HepG2 (cell line): ENCODE measurements at regions not wholly inside any gene's neighbourhood (a gene's known extent, or its start where the extent isn't known, plus 50 kb on each side); places are given as distances from the start of the nearest gene placed in this dataset.

Source experiments
- ATAC-seq: fragments of 200-7000 bp; cut with Tn5 transposase; 3 replicates; pipeline ENCODE4 v1.9.1; 2020; ENCODE audit warnings: mild to moderate bottlenecking, moderate library complexity
- BruUV-seq: library from RNA; stranded (reverse); fragments of 400-500 nt; replicated peaks from 2 replicates; lab custom pipeline; 2021; lab: Mats Ljungman, UMichigan
- CTCF ChIA-PET: fragments of 300-600 bp; formaldehyde crosslinking; extraction: SDS; loops from one replicate; lab custom pipeline; 2021; ENCODE audit warnings: low total read pairs, inconsistent platforms, low intra/inter-chr PET ratio; lab: Yijun Ruan, JAX
- POLR2A ChIA-PET: fragments of 350-600 bp; sonication (Branson Sonifier 250); formaldehyde crosslinking; loops from one replicate; lab custom pipeline; 2020; ENCODE audit warnings: antibody characterized with exemption, inconsistent platforms; lab: Yijun Ruan, JAX
- DNase-seq: peaks from one replicate; pipeline ENCODE4 v3.0.0-alpha.2; 2015; ENCODE audit warnings: low spot score
- FAIRE-seq: peaks from 3 replicates; lab custom pipeline; 2011; peaks lifted over from hg19 to GRCh38; lab: Jason Lieb, UNC
- H2AFZ ChIP-seq: one replicate; pipeline ENCODE4 v1.6.1; 2011; ENCODE audit warnings: low read length, inconsistent platforms
- H3K27ac ChIP-seq: fragments of 300-600 bp; 3 replicates; pipeline ENCODE4 v1.8.0; 2011; ENCODE audit warnings: mixed run types, mild to moderate bottlenecking, mixed read lengths, low read length, inconsistent platforms; ENCODE audit not compliant: insufficient read depth; ENCODE audit errors: extremely low read length
- H3K27me3 ChIP-seq, 2 experiments: fragments of 200-600 bp in 1 of 2; 2 replicates in 1 of 2; 3 replicates in 1 of 2; pipeline versions ENCODE4 v1.6.0 to v1.8.0; 2011; ENCODE audit warnings: low read length in 2 of 2, mild to moderate bottlenecking in 2 of 2, moderate library complexity in 2 of 2, inconsistent platforms in 1 of 2; ENCODE audit not compliant: insufficient read depth in 2 of 2, control insufficient read depth in 1 of 2
- H3K36me3 ChIP-seq, 2 experiments: fragments of 200-600 bp in 1 of 2; replicated peaks in 1 of 2; 2 replicates in 1 of 2; 3 replicates in 1 of 2; pipeline versions ENCODE4 v1.5.1 to v1.8.0; 2011; ENCODE audit warnings: low read length in 2 of 2, inconsistent platforms in 1 of 2; ENCODE audit not compliant: insufficient read depth in 2 of 2, control insufficient read depth in 1 of 2
- H3K4me1 ChIP-seq: 2 replicates; pipeline ENCODE4 v1.5.1; 2012; ENCODE audit warnings: low read length, inconsistent platforms; ENCODE audit not compliant: insufficient read depth
- H3K4me2 ChIP-seq: 2 replicates; pipeline ENCODE4 v1.6.0; 2011; ENCODE audit warnings: low read depth, low read length, inconsistent platforms
- H3K4me3 ChIP-seq, 3 experiments: fragments of 200-600 bp in 1 of 3; sonication (generic), shearing (Covaris generic) in 1 of 3; replicated peaks in 1 of 3; 2 replicates each; pipeline ENCODE4 v1.5.1; 2011 to 2016; ENCODE audit warnings: low read length in 3 of 3, inconsistent platforms in 2 of 3, low read depth in 2 of 3, mild to moderate bottlenecking in 2 of 3, control low read depth in 1 of 3, mixed read lengths in 1 of 3; ENCODE audit not compliant: insufficient read depth in 1 of 3
- H3K79me2 ChIP-seq: one replicate; pipeline ENCODE4 v1.6.1; 2011; ENCODE audit warnings: low read length, inconsistent platforms; ENCODE audit not compliant: insufficient read depth
- H3K9ac ChIP-seq: 2 replicates; pipeline ENCODE4 v1.6.0; 2011; ENCODE audit warnings: mild to moderate bottlenecking, low read depth, low read length, inconsistent platforms; ENCODE audit not compliant: insufficient read depth
- H3K9me3 ChIP-seq: 2 replicates; pipeline ENCODE4 v1.5.1; 2012; ENCODE audit warnings: mild to moderate bottlenecking, low read length
- H4K20me1 ChIP-seq: 2 replicates; pipeline ENCODE4 v1.6.0; 2011; ENCODE audit warnings: inconsistent platforms, mild to moderate bottlenecking, low read length, moderate library complexity; ENCODE audit not compliant: insufficient read depth
- CEBPB ChIP-seq: IDR thresholded peaks from 2 replicates; pipeline ENCODE4 v1.6.1; 2011; ENCODE audit warnings: low read depth, low read length, improper control_type of control experiment, borderline replicate concordance
- RNF2 ChIP-seq: fragments of 450-650 bp; conservative IDR thresholded peaks from 2 replicates; pipeline ENCODE4 v1.6.1; 2016; ENCODE audit warnings: low read depth
- SMC3 ChIP-seq: IDR thresholded peaks from 2 replicates; pipeline ENCODE4 v1.6.1; 2011; ENCODE audit warnings: low read length, improper control_type of control experiment
- STAG1 ChIP-seq: sonication (generic); formaldehyde crosslinking; IDR thresholded peaks from 2 replicates; pipeline ENCODE4 v1.4.0; 2020; ENCODE audit warnings: missing genetic modification reagents
- ZNF160 ChIP-seq: sonication (generic); formaldehyde crosslinking; IDR thresholded peaks from 2 replicates; pipeline ENCODE4 v1.8.0; 2022; ENCODE audit warnings: mild to moderate bottlenecking, inconsistent platforms, missing genetic modification reagents
- WGBS: methylation state at CpG from one replicate; pipeline ENCODE4 v1.1.6; 2017; ENCODE audit warnings: low lambda C conversion rate; 5-methylcytosine and 5-hydroxymethylcytosine counted together
- in situ Hi-C: cut with HindIII; loops from 2 replicates; pipeline ENCODE4 v1.10.0; 2017; ENCODE audit warnings: low pct_unique_long_range_greater_than_20kb; ENCODE audit not compliant: extremely low pct_ligation_motif_present
- intact Hi-C: fragments of 100-400 bp; cut with micrococcal nuclease; formaldehyde crosslinking; loops from one replicate; pipeline ENCODE4 v1.10.0; 2022; ENCODE audit not compliant: unreplicated experiment
- TF ChIP-seq, protein P1 (sequence below): sonication (generic); formaldehyde crosslinking; IDR thresholded peaks from 2 replicates; pipeline ENCODE4 v1.9.0; 2021; ENCODE audit warnings: missing genetic modification reagents, mild to moderate bottlenecking, borderline replicate concordance
- TF ChIP-seq, protein P2 (sequence below): sonication (generic); formaldehyde crosslinking; IDR thresholded peaks from 2 replicates; pipeline ENCODE4 v1.4.0; 2020; ENCODE audit warnings: missing genetic modification reagents
- TF ChIP-seq, protein P3 (sequence below): sonication (generic); formaldehyde crosslinking; IDR thresholded peaks from 2 replicates; pipeline ENCODE4 v1.5.0; 2020; ENCODE audit warnings: mild to moderate bottlenecking, missing genetic modification reagents, moderate library complexity

DNA sequence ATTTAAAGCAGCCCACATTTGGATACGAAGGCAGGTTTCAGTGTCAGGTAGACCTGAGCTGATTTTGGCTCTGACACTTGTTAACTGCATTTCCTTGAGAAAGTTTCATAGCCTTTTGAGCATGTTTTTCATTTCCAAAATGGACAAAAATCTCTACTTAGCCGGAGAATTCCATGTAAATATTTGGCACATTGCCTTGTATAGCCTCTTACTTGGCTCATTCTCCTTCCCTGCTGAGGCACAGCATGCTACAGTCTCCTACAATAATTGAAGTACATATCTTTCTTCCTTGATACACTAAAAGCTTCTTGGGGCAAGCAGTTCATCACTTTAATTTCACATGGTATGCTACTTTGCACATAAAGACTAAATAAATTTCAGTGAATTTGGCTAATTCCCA is 772.2 kb upstream of the CHAC2 start:
- intact Hi-C loops = no loop called here
- Histone ChIP-seq H3K27me3 (no peaks in the 10 kb centered on the region), H3K27ac (no peak overlapping the region), H3K9me3 (peaks cover 16% of the 10 kb centered on the region; the same call in 1 of the 2 replicates), H4K20me1 (no peaks in the 10 kb centered on the region), H3K4me2 (no peak overlapping the region), H3K4me1 (no peaks in the 10 kb centered on the region), H3K4me3 (no peak overlapping the region), H3K36me3 (no peaks in the 10 kb centered on the region), H3K9ac (no peak overlapping the region), H2AFZ (no peak overlapping the region), H3K79me2 (no peaks in the 10 kb centered on the region)
- no peak for TF ChIP-seq ZNF160 (CRISPR knock-in tag)
- TF ChIP-seq, protein P1, sequence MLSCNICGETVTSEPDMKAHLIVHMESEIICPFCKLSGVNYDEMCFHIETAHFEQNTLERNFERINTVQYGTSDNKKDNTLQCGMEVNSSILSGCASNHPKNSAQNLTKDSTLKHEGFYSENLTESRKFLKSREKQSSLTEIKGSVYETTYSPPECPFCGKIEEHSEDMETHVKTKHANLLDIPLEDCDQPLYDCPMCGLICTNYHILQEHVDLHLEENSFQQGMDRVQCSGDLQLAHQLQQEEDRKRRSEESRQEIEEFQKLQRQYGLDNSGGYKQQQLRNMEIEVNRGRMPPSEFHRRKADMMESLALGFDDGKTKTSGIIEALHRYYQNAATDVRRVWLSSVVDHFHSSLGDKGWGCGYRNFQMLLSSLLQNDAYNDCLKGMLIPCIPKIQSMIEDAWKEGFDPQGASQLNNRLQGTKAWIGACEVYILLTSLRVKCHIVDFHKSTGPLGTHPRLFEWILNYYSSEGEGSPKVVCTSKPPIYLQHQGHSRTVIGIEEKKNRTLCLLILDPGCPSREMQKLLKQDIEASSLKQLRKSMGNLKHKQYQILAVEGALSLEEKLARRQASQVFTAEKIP (CRISPR knock-in tag) = no peak
- no peak for TF ChIP-seq RNF2
- no peak for TF ChIP-seq CEBPB
- TF ChIP-seq SMC3 = no peak
- ChIA-PET POLR2A (no interaction called here), CTCF (no interaction called here)
- 7% methylated on average over 2 of the region's 2 CpGs for WGBS
- no peak for DNase-seq
- in situ Hi-C loops = no loop called here
- no peak for ATAC-seq
- no TSS peak for BruUV-seq
- FAIRE-seq = no peak

DNA sequence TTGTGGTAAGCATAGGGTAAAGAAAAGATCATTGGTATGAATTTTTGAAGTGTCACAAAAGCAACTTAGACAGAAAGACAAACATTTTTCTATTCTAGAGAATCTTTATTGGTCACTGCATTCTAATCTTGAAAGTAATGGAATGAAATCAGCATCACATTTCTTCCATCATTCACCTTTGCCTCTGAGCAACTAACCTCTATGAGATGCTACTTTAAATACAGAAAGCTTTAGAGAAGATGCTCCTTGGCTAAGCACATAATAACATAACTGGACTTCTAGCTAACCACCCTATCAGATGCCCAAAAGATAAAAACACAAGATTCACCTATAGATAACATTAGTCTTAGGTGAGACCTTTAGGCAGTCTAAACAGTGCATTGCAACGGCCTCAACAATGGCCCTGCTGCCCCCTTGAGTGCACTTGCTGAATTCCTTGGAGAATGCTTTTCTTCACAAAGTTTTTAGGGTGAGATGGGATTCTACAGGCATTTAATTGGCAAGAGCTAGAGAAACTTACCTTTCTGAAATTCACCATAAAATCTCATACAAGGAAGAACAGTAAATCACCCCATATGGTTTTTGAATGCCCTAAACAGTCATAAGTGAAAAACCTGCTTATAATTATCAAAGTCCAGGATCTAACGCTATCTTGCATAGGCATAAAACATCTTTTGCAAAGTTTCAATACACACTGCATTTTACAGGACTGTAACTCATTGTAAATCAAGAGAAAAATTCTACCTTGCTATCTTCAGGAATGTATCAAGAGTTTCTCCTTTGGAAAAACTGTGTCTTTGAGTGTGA is 791.3 kb upstream of the CHAC2 start:
- CTCF ChIA-PET = no interaction called here
- TF ChIP-seq STAG1 (CRISPR knock-in tag) = peak; percentile 51
- TF ChIP-seq, protein P2, sequence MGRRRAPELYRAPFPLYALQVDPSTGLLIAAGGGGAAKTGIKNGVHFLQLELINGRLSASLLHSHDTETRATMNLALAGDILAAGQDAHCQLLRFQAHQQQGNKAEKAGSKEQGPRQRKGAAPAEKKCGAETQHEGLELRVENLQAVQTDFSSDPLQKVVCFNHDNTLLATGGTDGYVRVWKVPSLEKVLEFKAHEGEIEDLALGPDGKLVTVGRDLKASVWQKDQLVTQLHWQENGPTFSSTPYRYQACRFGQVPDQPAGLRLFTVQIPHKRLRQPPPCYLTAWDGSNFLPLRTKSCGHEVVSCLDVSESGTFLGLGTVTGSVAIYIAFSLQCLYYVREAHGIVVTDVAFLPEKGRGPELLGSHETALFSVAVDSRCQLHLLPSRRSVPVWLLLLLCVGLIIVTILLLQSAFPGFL (CRISPR knock-in tag) = no peak
- TF ChIP-seq, protein P3, sequence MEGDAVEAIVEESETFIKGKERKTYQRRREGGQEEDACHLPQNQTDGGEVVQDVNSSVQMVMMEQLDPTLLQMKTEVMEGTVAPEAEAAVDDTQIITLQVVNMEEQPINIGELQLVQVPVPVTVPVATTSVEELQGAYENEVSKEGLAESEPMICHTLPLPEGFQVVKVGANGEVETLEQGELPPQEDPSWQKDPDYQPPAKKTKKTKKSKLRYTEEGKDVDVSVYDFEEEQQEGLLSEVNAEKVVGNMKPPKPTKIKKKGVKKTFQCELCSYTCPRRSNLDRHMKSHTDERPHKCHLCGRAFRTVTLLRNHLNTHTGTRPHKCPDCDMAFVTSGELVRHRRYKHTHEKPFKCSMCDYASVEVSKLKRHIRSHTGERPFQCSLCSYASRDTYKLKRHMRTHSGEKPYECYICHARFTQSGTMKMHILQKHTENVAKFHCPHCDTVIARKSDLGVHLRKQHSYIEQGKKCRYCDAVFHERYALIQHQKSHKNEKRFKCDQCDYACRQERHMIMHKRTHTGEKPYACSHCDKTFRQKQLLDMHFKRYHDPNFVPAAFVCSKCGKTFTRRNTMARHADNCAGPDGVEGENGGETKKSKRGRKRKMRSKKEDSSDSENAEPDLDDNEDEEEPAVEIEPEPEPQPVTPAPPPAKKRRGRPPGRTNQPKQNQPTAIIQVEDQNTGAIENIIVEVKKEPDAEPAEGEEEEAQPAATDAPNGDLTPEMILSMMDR = peak; percentile 30
- WGBS = 13% methylated on average over 2 of the region's 2 CpGs
- FAIRE-seq (no peak), ATAC-seq (peak; percentile 75), DNase-seq (no peak)
- Histone ChIP-seq H3K36me3 (no peaks in the 10 kb centered on the region), H3K4me2 (no peak overlapping the region), H3K27ac (no peak overlapping the region), H3K27me3 (no peaks in the 10 kb centered on the region), H3K9me3 (no peaks in the 10 kb centered on the region), H2AFZ (no peak overlapping the region), H3K4me3 (no peak overlapping the region), H3K4me1 (no peaks in the 10 kb centered on the region), H3K79me2 (no peaks in the 10 kb centered on the region), H4K20me1 (no peaks in the 10 kb centered on the region), H3K9ac (no peak overlapping the region)
- POLR2A ChIA-PET = no interaction called here
- no TSS peak for BruUV-seq
- intact Hi-C loops = no loop called here
- in situ Hi-C loops = no loop called here
